ENCODE measurements at regions not wholly inside any gene's neighbourhood (a gene's known extent, or its start where the extent isn't known, plus 50 kb on each side); places are given as distances from the start of the nearest gene placed in this dataset.

DNA sequence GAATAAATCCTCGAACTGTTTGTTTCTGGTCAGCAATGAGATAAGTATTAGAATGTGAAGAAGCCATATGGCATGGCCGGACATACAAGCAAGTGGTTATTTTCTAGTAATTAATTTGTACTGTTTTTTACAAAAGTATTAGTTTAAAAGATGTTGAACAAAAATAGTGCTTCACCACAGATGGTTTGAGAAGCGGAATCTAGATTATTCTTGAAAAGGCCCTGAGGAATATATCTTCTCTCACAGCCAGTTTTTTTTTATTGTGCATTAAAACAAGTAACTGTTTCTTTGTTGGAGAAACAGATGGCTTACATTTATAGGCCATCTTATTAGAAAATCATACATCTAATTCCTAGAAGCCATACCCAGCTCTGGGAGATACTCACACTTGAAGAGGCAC, 153.3 kb downstream of the TMEM26 start:
- TF ChIP-seq, protein P1, sequence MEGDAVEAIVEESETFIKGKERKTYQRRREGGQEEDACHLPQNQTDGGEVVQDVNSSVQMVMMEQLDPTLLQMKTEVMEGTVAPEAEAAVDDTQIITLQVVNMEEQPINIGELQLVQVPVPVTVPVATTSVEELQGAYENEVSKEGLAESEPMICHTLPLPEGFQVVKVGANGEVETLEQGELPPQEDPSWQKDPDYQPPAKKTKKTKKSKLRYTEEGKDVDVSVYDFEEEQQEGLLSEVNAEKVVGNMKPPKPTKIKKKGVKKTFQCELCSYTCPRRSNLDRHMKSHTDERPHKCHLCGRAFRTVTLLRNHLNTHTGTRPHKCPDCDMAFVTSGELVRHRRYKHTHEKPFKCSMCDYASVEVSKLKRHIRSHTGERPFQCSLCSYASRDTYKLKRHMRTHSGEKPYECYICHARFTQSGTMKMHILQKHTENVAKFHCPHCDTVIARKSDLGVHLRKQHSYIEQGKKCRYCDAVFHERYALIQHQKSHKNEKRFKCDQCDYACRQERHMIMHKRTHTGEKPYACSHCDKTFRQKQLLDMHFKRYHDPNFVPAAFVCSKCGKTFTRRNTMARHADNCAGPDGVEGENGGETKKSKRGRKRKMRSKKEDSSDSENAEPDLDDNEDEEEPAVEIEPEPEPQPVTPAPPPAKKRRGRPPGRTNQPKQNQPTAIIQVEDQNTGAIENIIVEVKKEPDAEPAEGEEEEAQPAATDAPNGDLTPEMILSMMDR (IDR thresholded peaks at IDR 0.05) = no peak
- TF ChIP-seq EZH2 (IDR thresholded peaks at IDR 0.05; ENCODE audit: borderline replicate concordance, insufficient read depth, low read depth, low read length, poor library complexity, severe bottlenecking) = no peak

Measured in B cell (primary cell).